Fibroblast of skin of left biceps (primary cell): ENCODE measurements at regions not wholly inside any gene's neighbourhood (a gene's known extent, or its start where the extent isn't known, plus 50 kb on each side); places are given as distances from the start of the nearest gene placed in this dataset.
"Not testable (repeated sequence)": the region's sequence is repeated elsewhere in the genome, so short reads cannot be mapped to it uniquely, and the experiment has no call there.

ENCODE experiments used
- DNase-seq, 2 experiments: peaks; one replicate each; pipeline ENCODE4 v3.0.0-alpha.2; 2013; ENCODE audit warnings: low read depth in 2 of 2

- no peak for DNase-seq
Observed at GRCh38 chr5:159644053-159644452, 272.2 kb upstream of the ADRA1B start.

DNA sequence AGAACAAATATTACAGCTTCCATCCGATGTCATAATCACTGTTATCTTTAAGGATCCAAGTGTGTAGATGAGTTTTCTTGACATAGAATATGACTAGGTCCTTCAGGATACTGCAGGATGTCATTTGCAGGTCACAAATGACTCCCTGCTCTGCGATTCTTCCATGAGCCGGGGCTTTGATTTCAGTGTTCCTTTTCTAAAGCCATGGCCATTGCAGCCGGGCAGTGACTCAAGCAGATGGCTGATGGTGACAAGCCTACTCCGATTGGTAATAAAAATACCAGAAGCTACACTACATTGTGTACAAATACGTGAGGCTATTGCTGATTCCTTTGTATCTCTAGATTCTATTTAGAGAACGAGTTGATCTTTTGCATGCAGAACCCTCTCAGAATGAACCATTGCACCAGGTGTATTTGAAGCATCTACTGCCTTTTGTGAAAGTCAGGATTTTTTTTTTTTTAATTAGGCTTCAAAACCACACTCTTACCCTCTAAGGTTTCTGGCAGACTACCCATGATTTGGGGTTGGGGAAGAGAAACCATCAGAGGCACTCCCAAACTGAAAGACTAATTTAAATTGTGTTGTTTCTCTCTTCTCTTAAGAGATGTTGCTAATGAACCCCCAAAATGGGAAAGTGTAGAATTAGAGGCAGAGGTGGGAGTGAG lies 271.0 kb upstream of the ADRA1B start:
- no peak for DNase-seq

GRCh38 chr5:159650803-159651202 lies 265.5 kb upstream of the ADRA1B start:
- DNase-seq = no peak

- no peak for DNase-seq
Observed at GRCh38 chr5:159655757-159656409, 260.4 kb upstream of the ADRA1B start.

DNA sequence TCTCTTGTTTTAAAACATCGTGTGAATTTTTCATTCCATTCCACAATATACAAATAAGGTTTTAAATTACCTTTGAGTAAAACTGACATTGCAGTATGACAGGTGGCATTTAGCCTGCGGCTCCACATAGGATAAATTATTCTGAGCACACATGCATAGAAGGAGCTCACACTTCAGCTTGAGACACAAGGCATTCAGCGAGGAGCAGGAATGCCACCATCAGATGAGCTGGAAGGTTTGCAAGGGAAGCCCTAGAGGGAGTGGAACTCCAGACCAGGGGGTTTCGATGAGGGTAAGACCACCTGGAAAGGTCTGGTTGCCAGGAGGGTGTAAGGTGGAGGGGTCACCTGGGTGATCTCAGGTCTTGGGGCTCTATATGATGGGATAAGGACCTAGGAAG lies 259.0 kb upstream of the ADRA1B start:
- no peak for DNase-seq

- peak in 1 of 2 experiments; percentile 3 for DNase-seq
Observed at GRCh38 chr5:159657771-159658170, 258.5 kb upstream of the ADRA1B start.

DNA sequence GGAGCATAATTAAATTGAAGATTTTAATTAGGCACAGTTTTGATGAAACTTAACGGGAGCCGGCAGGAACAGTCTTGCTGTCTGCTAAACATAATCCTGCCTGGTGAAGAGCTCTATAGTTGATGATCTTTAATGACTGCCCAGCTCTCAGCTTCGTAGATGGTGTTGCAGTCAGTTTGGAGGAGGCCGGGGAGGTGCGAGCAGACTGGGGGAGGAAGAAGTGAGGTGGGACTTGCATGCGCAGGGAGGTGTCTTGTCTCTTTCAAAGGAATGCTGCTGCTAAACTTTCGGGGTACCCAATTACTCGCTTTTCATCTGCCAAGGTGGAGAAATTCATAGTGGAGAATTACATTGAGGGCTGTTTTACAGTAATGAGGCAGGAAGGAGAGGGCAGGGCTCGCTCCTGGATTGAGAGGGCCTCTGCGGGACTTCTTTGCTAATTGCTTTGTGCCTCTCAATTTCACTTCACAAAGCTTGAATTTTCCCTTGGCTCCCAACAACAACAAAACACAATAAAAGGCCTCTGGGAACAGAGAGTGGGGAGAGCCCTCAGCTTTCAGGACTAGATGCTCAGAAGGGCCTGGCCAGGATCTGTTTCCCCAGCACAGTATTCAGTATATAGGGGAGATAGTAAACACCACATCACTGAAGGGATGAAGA lies 257.9 kb upstream of the ADRA1B start:
- no peak for DNase-seq

GRCh38 chr5:159660401-159660800 lies 255.9 kb upstream of the ADRA1B start:
- no peak for DNase-seq

- DNase-seq = no peak
Observed at GRCh38 chr5:159663986-159664385, 252.3 kb upstream of the ADRA1B start.

DNA sequence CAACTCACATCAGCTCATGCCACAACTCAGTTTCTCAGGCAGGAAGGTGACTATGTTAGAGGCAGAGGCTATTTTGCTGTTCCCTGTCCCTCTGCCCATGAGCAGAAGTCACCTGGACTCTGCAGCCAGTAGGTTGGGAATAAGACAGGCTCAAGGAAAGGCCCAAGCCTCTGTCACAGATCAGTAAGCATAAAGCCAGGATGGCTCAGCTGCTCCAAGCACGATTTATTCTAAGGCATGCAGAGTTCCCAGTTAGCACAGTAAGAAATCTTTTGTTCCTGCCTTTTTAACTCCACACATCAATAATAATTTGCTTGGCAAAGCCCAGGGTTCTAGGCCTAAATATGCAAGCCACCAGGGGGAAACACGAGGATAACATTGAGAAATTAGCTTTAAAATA lies 249.0 kb upstream of the ADRA1B start:
- DNase-seq = no peak

- DNase-seq = no peak
Observed at GRCh38 chr5:159668556-159668955, 247.7 kb upstream of the ADRA1B start.

DNA sequence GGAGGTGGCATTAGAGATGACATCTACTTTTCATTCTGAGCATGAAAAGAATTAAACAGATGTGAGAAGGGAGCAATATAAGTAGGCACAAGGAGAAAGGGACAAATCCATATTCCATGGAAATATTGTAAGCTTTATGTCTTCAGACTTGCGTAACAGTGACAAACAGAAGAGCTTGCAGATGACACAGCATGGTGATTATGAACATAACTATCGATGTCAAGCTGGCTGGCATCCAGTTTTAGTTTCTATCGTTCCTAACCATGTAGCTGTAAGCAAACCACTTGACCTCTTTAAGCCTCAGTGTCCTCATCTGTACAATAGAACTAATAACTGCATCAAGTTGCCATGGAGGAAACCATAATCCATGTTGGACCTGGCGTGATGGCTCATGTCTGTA lies 246.7 kb upstream of the ADRA1B start:
- DNase-seq = no peak

DNA sequence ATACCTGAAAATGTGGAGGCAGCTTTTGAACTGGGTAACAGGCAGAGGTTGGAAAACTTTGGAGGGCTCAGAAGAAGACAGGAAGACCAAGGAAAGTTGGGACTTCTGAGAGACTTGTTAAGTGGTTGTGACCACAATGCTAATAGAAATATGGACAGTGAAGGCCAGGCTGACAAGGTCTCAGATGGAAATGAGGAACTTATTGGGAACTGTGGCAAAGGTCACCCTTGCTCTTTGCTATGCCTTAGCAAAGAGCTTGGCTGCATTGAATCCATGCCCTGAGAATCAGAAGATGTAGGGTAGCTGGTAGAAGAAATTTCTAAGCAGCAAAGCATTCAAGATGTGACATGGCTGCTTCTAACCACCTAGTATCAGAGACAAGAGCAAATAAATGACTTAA lies 244.4 kb upstream of the ADRA1B start:
- DNase-seq = no peak

- no peak for DNase-seq
Observed at GRCh38 chr5:159673538-159673937, 242.7 kb upstream of the ADRA1B start.

- DNase-seq = no peak
Observed at GRCh38 chr5:159678657-159679392, 237.5 kb upstream of the ADRA1B start.

DNA sequence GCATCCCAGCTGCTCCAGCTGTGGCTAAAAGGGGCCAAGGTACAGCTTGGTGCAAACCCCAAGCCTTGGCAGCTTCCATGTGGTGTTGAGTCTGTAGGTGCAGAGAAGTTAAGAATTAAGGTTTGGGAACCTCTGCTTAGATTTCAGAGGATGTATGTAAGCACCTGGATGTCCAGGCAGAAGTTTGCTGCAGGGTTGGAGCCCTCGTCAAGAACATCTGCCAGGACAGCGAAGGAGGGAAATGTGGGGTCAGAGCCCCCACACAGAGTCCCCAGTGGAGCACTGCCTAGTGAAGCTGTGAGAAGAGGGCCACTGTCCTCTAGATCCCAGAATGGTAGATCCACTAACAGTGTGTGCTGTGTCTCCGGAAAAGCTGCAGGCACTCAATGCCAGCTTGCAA lies 236.2 kb upstream of the ADRA1B start:
- no peak for DNase-seq

GRCh38 chr5:159681661-159682060 lies 234.6 kb upstream of the ADRA1B start:
- DNase-seq = no peak

GRCh38 chr5:159682623-159683022 lies 233.7 kb upstream of the ADRA1B start:
- no peak for DNase-seq

DNA sequence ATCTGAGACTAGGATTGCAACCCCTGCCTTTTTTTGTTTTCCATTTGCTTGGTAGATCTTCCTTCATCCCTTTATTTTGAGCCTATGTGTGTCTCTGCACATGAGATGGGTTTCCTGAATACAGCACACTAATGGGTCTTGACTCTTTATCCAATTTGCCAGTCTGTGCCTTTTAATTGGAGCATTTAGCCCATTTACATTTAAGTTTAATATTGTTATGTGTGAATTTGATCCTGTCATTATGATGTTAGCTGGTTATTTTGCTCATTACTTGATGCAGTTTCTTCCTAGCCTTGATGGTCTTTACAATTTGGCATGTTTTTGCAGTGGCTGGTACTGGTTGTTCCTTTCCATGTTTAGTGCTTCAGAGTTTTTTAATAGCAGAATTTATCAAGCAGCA lies 228.4 kb upstream of the ADRA1B start:
- not testable (repeated sequence) for DNase-seq

DNA sequence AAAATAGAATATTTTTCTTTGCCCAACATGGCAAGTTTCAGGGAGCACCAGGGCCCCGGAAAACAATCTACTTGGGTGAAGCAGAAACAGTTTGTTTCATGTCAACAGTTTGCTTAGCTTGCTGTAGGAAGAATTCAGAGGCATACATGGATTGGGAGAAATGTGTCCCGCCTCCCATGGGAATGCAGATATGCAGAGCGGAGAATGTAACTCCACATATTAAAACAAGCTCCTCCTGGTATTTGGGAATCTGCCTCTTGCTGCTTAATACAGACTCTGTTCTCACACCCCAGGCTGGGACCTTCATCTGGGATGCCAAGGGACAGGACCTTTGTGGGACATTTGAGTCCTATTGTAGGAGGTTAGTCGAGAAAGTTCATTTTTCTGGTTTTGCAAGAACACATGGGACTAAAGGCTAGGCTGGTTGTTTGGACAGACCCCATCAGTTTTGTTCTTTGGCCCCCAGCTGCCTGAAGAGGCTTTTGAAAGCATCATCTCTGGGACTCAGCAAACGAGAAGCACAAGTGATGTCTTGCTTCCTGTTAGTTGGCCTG lies 220.5 kb upstream of the ADRA1B start:
- no peak for DNase-seq

- DNase-seq = no peak
Observed at GRCh38 chr5:159697530-159697929, 218.8 kb upstream of the ADRA1B start.

DNA sequence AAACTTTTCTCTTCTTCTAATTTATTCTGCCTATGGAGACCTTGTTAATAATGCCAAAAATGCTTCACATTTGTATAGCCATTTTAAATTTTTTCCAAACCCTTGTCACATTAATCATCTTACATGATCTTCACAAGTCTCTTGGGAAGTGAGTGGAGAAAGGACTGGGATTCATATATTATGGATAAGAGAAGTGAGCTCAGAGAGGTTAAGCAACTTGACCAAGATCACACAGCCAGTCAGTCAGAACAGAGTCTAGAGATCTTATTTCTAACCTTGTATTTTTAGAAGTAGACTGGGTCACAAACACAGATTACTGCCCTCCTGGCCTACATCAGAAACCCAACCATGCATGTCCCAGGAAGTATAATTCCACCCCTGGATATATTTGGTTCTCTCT lies 218.0 kb upstream of the ADRA1B start:
- DNase-seq = no peak
